GM12892 (cell line): ENCODE measurements at regions not wholly inside any gene's neighbourhood (a gene's known extent, or its start where the extent isn't known, plus 50 kb on each side); places are given as distances from the start of the nearest gene placed in this dataset.

Experiments used
- DNase-seq: peaks from one replicate; pipeline ENCODE4 v3.0.0; 2011; ENCODE audit not compliant: insufficient read length
- FAIRE-seq: peaks from 2 replicates; lab custom pipeline; 2011; peaks lifted over from hg19 to GRCh38; lab: Jason Lieb, UNC
- POLR2A ChIP-seq: IDR thresholded peaks from 2 replicates; pipeline ENCODE4 v1.6.1; 2011; ENCODE audit warnings: low read depth, low read length, control low read depth
- POLR2AphosphoS5 ChIP-seq: IDR thresholded peaks from 2 replicates; pipeline ENCODE4 v1.6.1; 2011; ENCODE audit warnings: low read depth, low read length, control low read depth
- TAF1 ChIP-seq: IDR thresholded peaks from 2 replicates; pipeline ENCODE4 v1.6.1; 2011; ENCODE audit warnings: low read depth, mild to moderate bottlenecking, control low read depth, low read length, borderline replicate concordance

GRCh38 chr2:215567504-215567903 is 131.6 kb upstream of the FN1 start:
- no peak for DNase-seq
- no peak for FAIRE-seq
- no peak for TF ChIP-seq TAF1

- DNase-seq, result no peak
- FAIRE-seq, result no peak
- TF ChIP-seq TAF1, result no peak
- TF ChIP-seq POLR2A, result no peak
- TF ChIP-seq POLR2AphosphoS5, result no peak
These were observed 130.0 kb upstream of the FN1 start for GRCh38 chr2:215565897-215566296.

- TF ChIP-seq TAF1 (no peak), POLR2AphosphoS5 (no peak), POLR2A (no peak)
- FAIRE-seq (no peak), DNase-seq (no peak)
These were observed 121.8 kb upstream of the FN1 start for GRCh38 chr2:215557701-215558100.

- DNase-seq (no peak), FAIRE-seq (no peak)
- TF ChIP-seq TAF1 (no peak), POLR2AphosphoS5 (no peak)
These were observed 121.1 kb upstream of the FN1 start for GRCh38 chr2:215556979-215557378.

GRCh38 chr2:215554689-215555498 is 119.0 kb upstream of the FN1 start:
- no peak for DNase-seq

GRCh38 chr2:215553946-215554345 is 118.1 kb upstream of the FN1 start:
- no peak for FAIRE-seq
- DNase-seq, result no peak
- TF ChIP-seq TAF1 (no peak), POLR2A (no peak), POLR2AphosphoS5 (no peak)

More at GRCh38 chr2:215554689-215555498, 119.0 kb upstream of the FN1 start:
- TF ChIP-seq POLR2A (no peak), POLR2AphosphoS5 (no peak), TAF1 (no peak)
- FAIRE-seq, result no peak

- no peak for TF ChIP-seq TAF1
- no peak for TF ChIP-seq POLR2A
- no peak for TF ChIP-seq POLR2AphosphoS5
These were observed 116.3 kb upstream of the FN1 start for GRCh38 chr2:215552144-215552580.

GRCh38 chr2:215550331-215550730 is 114.5 kb upstream of the FN1 start:
- no peak for DNase-seq
- TF ChIP-seq POLR2AphosphoS5, result no peak
- TF ChIP-seq TAF1, result no peak
- TF ChIP-seq POLR2A, result no peak
- no peak for FAIRE-seq

More at GRCh38 chr2:215552144-215552580, 116.3 kb upstream of the FN1 start:
- DNase-seq (no peak), FAIRE-seq (no peak)

GRCh38 chr2:215548714-215549113 is 112.8 kb upstream of the FN1 start:
- FAIRE-seq (no peak), DNase-seq (no peak)
- no peak for TF ChIP-seq POLR2A
- TF ChIP-seq TAF1, result no peak
- TF ChIP-seq POLR2AphosphoS5, result no peak

- TF ChIP-seq TAF1 (no peak), POLR2A (no peak), POLR2AphosphoS5 (no peak)
- no peak for FAIRE-seq
- no peak for DNase-seq
These were observed 106.8 kb upstream of the FN1 start for GRCh38 chr2:215542690-215543089.

- FAIRE-seq, result no peak
- DNase-seq, result no peak
- no peak for TF ChIP-seq POLR2AphosphoS5
- TF ChIP-seq TAF1, result no peak
- no peak for TF ChIP-seq POLR2A
These were observed 104.8 kb upstream of the FN1 start for GRCh38 chr2:215540658-215541057.

GRCh38 chr2:215537611-215538010 is 101.7 kb upstream of the FN1 start:
- FAIRE-seq (no peak), DNase-seq (no peak)
- TF ChIP-seq POLR2A, result no peak
- no peak for TF ChIP-seq TAF1
- no peak for TF ChIP-seq POLR2AphosphoS5

- no peak for FAIRE-seq
These were observed 100.6 kb upstream of the FN1 start for GRCh38 chr2:215536510-215536909.

More at GRCh38 chr2:215536510-215536909, 100.6 kb upstream of the FN1 start:
- no peak for DNase-seq
- TF ChIP-seq POLR2AphosphoS5, result no peak
- no peak for TF ChIP-seq POLR2A
- no peak for TF ChIP-seq TAF1
